Mammary epithelial cell (primary cell): ENCODE measurements at regions not wholly inside any gene's neighbourhood (a gene's known extent, or its start where the extent isn't known, plus 50 kb on each side); places are given as distances from the start of the nearest gene placed in this dataset.

Experiments
- EZH2 ChIP-seq: IDR thresholded peaks from 2 replicates; pipeline ENCODE4 v1.6.1; 2012; ENCODE audit warnings: low read length, inconsistent platforms, borderline replicate concordance
- TF ChIP-seq, protein P1 (sequence below), 2 donors: IDR thresholded peaks in 1 of 2; conservative IDR thresholded peaks in 1 of 2; 2 replicates each; pipeline ENCODE4 v1.5.1; 2011 to 2012; ENCODE audit warnings: inconsistent platforms in 2 of 2, low read length in 2 of 2, mild to moderate bottlenecking in 2 of 2, control low read depth in 1 of 2, low read depth in 1 of 2; ENCODE audit not compliant: insufficient read depth in 1 of 2; ENCODE audit errors: extremely low read depth in 1 of 2

DNA sequence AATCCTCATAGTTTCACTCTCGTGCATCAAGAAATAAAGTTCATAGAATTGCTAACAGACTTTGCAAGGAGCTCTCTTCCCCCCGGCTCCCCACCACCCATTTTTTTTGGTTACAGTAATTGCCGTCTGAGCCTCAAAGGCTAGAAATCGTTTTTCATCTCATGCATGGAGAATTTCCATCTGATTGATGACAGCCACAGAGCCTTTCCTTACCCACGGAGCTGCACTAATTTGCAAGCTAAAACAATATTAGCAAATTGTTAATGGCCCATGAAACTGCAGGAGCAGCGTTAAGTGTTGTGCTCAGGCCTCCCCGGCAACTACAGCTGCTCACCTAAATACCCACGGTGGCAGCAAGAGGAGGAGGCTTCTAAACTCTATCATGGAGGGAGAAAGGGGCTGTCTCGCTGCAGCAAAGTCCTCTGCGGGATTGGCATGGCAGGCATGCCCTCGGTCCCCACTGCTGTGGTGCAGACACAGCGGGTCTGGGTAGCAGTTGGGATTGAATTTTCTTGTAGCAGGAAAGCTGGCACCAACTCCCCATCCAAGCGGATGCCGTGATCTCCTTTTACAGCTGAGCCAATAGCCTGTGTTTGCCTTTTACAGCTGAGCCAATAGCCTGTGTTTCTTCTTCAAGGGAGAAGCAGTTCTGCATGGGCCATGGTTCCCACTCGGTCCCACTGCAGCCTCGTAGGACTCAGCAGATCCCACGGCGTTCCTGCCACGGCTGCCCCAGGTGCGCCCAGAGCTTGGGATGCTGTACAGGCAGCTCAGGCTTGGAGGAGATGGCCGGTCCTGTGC is 412.3 kb downstream of the BRD1 start:
- TF ChIP-seq, protein P1, sequence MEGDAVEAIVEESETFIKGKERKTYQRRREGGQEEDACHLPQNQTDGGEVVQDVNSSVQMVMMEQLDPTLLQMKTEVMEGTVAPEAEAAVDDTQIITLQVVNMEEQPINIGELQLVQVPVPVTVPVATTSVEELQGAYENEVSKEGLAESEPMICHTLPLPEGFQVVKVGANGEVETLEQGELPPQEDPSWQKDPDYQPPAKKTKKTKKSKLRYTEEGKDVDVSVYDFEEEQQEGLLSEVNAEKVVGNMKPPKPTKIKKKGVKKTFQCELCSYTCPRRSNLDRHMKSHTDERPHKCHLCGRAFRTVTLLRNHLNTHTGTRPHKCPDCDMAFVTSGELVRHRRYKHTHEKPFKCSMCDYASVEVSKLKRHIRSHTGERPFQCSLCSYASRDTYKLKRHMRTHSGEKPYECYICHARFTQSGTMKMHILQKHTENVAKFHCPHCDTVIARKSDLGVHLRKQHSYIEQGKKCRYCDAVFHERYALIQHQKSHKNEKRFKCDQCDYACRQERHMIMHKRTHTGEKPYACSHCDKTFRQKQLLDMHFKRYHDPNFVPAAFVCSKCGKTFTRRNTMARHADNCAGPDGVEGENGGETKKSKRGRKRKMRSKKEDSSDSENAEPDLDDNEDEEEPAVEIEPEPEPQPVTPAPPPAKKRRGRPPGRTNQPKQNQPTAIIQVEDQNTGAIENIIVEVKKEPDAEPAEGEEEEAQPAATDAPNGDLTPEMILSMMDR (conservative IDR thresholded peaks at IDR 0.05 in 1 of 2, IDR thresholded peaks at IDR 0.05 in 1 of 2; ENCODE audit: extremely low read depth in 1 of 2, insufficient read depth in 1 of 2, low read depth in 1 of 2, low read length in 2 of 2), result no peak
- no peak for TF ChIP-seq EZH2
